SK-N-SH treated with all-trans-retinoic acid at 6 μM for 48 hours (cell line): ENCODE measurements at regions not wholly inside any gene's neighbourhood (a gene's known extent, or its start where the extent isn't known, plus 50 kb on each side); places are given as distances from the start of the nearest gene placed in this dataset.

Experiments
- ATAC-seq: fragments of 200-7000 bp; cut with Tn5 transposase; 3 replicates; pipeline ENCODE4 v1.9.1; 2020; ENCODE audit warnings: mild to moderate bottlenecking, moderate library complexity
- ARNTL ChIP-seq: fragments of 450-650 bp; formaldehyde crosslinking; IDR thresholded peaks from 2 replicates; pipeline ENCODE4 v1.5.0; 2020; ENCODE audit warnings: low read depth, mild to moderate bottlenecking, moderate library complexity, borderline replicate concordance
- BACH2 ChIP-seq: fragments of 250-450 bp; sonication (Bioruptor Pico); IDR thresholded peaks from 2 replicates; pipeline ENCODE4 v1.9.0; 2021; ENCODE audit warnings: mild to moderate bottlenecking, borderline replicate concordance
- CSDC2 ChIP-seq: fragments of 250-450 bp; sonication (Bioruptor Pico); IDR thresholded peaks from 2 replicates; pipeline ENCODE4 v1.5.0; 2020; ENCODE audit warnings: mild to moderate bottlenecking, moderate library complexity
- ESRRG ChIP-seq: fragments of 250-450 bp; sonication (Bioruptor Pico); IDR thresholded peaks from 2 replicates; pipeline ENCODE4 v1.6.1; 2021; ENCODE audit warnings: mild to moderate bottlenecking
- GLIS3 ChIP-seq: fragments of 250-450 bp; sonication (Bioruptor Pico); IDR thresholded peaks from 2 replicates; pipeline ENCODE4 v1.5.0; 2020; ENCODE audit warnings: mild to moderate bottlenecking, moderate library complexity
- ISL1 ChIP-seq: fragments of 250-450 bp; sonication (Bioruptor Pico); IDR thresholded peaks from 2 replicates; pipeline ENCODE4 v2.1.2; 2022; ENCODE audit warnings: mild to moderate bottlenecking, moderate library complexity
- OSR1 ChIP-seq: fragments of 250-450 bp; sonication (Bioruptor Pico); IDR thresholded peaks from 2 replicates; pipeline ENCODE4 v1.8.0; 2022; ENCODE audit warnings: moderate library complexity, mild to moderate bottlenecking, inconsistent platforms
- PPARA ChIP-seq: fragments of 250-450 bp; sonication (Bioruptor Pico); IDR thresholded peaks from 2 replicates; pipeline ENCODE4 v1.5.0; 2020; ENCODE audit warnings: mild to moderate bottlenecking, borderline replicate concordance
- SNAI2 ChIP-seq: fragments of 250-450 bp; sonication (Bioruptor Pico); IDR thresholded peaks from 2 replicates; pipeline ENCODE4 v1.5.0; 2020; ENCODE audit warnings: mild to moderate bottlenecking, moderate library complexity
- TOX ChIP-seq: fragments of 250-450 bp; sonication (Bioruptor Pico); IDR thresholded peaks from 2 replicates; pipeline ENCODE4 v1.8.0; 2021; ENCODE audit warnings: mild to moderate bottlenecking, moderate library complexity, borderline replicate concordance
- ZC3H10 ChIP-seq: fragments of 250-450 bp; sonication (Bioruptor Pico); IDR thresholded peaks from 2 replicates; pipeline ENCODE4 v1.5.1; 2021; ENCODE audit warnings: mild to moderate bottlenecking, moderate library complexity
- ZFP3 ChIP-seq: fragments of 250-450 bp; sonication (Bioruptor Pico); IDR thresholded peaks from 2 replicates; pipeline ENCODE4 v1.5.0; 2020; ENCODE audit warnings: mild to moderate bottlenecking, moderate library complexity
- ZFP30 ChIP-seq: fragments of 450-650 bp; formaldehyde crosslinking; IDR thresholded peaks from 2 replicates; pipeline ENCODE4 v1.5.0; 2022; ENCODE audit warnings: mild to moderate bottlenecking, moderate library complexity
- ZNF565 ChIP-seq: fragments of 450-650 bp; formaldehyde crosslinking; conservative IDR thresholded peaks from 2 replicates; pipeline ENCODE4 v1.5.0; 2020; ENCODE audit warnings: low read depth, mild to moderate bottlenecking, moderate library complexity
- ZNF70 ChIP-seq: fragments of 450-650 bp; formaldehyde crosslinking; IDR thresholded peaks from 2 replicates; pipeline ENCODE4 v1.5.0; 2020; ENCODE audit warnings: mild to moderate bottlenecking, moderate library complexity
- ZNF8 ChIP-seq: fragments of 450-650 bp; formaldehyde crosslinking; IDR thresholded peaks from 2 replicates; pipeline ENCODE4 v1.5.0; 2020; ENCODE audit warnings: mild to moderate bottlenecking, moderate library complexity
- TF ChIP-seq, protein P1 (sequence below): fragments of 250-450 bp; sonication (Bioruptor Pico); IDR thresholded peaks from 2 replicates; pipeline ENCODE4 v1.5.1; 2021; ENCODE audit warnings: mild to moderate bottlenecking, moderate library complexity
- TF ChIP-seq, protein P2 (sequence below): fragments of 250-450 bp; sonication (Bioruptor Pico); IDR thresholded peaks from 2 replicates; pipeline ENCODE4 v1.5.0; 2020; ENCODE audit warnings: mild to moderate bottlenecking, moderate library complexity
- TF ChIP-seq, protein P3 (sequence below): fragments of 250-450 bp; sonication (Bioruptor Pico); IDR thresholded peaks from 2 replicates; pipeline ENCODE4 v1.8.0; 2021; ENCODE audit warnings: low read depth, mild to moderate bottlenecking, moderate library complexity, borderline replicate concordance
- TF ChIP-seq, protein P4 (sequence below): fragments of 250-450 bp; sonication (Bioruptor Pico); IDR thresholded peaks from 2 replicates; pipeline ENCODE4 v1.8.0; 2020; ENCODE audit warnings: mild to moderate bottlenecking, moderate library complexity, borderline replicate concordance

DNA sequence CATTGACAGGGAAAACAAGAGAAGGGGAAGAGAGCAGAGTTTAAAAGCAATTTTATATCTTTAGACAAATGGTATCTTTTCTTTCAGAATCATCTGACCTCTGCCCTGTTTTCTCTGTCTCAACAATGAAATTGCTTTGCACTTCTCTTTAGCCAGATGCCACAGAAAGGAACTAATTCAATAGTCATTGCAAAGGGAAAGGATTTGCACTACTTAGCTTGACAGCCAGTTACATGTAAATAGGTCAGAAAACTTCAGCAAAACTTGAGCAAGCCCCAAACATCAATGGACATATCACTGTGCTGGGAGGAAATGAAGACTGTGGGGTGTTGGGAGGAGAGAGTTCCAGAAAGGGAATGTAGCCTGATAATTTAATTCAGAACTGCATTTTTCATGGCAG is 181.3 kb upstream of the FAM83B start:
- no peak for TF ChIP-seq TOX
- no peak for TF ChIP-seq ZNF565 (CRISPR knock-in tag)
- no peak for TF ChIP-seq ZC3H10 (CRISPR knock-in tag)
- TF ChIP-seq BACH2 (CRISPR knock-in tag): no peak
- no peak for TF ChIP-seq ZNF8 (CRISPR knock-in tag)
- no peak for TF ChIP-seq SNAI2
- TF ChIP-seq ZNF70 (CRISPR knock-in tag): no peak
- no peak for TF ChIP-seq PPARA (CRISPR knock-in tag)
- TF ChIP-seq, protein P1, sequence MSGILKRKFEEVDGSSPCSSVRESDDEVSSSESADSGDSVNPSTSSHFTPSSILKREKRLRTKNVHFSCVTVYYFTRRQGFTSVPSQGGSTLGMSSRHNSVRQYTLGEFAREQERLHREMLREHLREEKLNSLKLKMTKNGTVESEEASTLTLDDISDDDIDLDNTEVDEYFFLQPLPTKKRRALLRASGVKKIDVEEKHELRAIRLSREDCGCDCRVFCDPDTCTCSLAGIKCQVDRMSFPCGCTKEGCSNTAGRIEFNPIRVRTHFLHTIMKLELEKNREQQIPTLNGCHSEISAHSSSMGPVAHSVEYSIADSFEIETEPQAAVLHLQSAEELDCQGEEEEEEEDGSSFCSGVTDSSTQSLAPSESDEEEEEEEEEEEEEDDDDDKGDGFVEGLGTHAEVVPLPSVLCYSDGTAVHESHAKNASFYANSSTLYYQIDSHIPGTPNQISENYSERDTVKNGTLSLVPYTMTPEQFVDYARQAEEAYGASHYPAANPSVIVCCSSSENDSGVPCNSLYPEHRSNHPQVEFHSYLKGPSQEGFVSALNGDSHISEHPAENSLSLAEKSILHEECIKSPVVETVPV (CRISPR knock-in tag): no peak
- TF ChIP-seq, protein P2, sequence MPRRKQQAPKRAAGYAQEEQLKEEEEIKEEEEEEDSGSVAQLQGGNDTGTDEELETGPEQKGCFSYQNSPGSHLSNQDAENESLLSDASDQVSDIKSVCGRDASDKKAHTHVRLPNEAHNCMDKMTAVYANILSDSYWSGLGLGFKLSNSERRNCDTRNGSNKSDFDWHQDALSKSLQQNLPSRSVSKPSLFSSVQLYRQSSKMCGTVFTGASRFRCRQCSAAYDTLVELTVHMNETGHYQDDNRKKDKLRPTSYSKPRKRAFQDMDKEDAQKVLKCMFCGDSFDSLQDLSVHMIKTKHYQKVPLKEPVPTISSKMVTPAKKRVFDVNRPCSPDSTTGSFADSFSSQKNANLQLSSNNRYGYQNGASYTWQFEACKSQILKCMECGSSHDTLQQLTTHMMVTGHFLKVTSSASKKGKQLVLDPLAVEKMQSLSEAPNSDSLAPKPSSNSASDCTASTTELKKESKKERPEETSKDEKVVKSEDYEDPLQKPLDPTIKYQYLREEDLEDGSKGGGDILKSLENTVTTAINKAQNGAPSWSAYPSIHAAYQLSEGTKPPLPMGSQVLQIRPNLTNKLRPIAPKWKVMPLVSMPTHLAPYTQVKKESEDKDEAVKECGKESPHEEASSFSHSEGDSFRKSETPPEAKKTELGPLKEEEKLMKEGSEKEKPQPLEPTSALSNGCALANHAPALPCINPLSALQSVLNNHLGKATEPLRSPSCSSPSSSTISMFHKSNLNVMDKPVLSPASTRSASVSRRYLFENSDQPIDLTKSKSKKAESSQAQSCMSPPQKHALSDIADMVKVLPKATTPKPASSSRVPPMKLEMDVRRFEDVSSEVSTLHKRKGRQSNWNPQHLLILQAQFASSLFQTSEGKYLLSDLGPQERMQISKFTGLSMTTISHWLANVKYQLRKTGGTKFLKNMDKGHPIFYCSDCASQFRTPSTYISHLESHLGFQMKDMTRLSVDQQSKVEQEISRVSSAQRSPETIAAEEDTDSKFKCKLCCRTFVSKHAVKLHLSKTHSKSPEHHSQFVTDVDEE (CRISPR knock-in tag): no peak
- TF ChIP-seq ARNTL: no peak
- no peak for TF ChIP-seq ZFP3 (CRISPR knock-in tag)
- TF ChIP-seq, protein P3, sequence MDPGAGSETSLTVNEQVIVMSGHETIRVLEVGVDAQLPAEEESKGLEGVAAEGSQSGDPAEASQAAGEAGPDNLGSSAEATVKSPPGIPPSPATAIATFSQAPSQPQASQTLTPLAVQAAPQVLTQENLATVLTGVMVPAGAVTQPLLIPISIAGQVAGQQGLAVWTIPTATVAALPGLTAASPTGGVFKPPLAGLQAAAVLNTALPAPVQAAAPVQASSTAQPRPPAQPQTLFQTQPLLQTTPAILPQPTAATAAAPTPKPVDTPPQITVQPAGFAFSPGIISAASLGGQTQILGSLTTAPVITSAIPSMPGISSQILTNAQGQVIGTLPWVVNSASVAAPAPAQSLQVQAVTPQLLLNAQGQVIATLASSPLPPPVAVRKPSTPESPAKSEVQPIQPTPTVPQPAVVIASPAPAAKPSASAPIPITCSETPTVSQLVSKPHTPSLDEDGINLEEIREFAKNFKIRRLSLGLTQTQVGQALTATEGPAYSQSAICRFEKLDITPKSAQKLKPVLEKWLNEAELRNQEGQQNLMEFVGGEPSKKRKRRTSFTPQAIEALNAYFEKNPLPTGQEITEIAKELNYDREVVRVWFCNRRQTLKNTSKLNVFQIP (CRISPR knock-in tag): no peak
- no peak for TF ChIP-seq ZFP30
- no peak for TF ChIP-seq ISL1 (CRISPR knock-in tag)
- TF ChIP-seq, all 23 proteins: peak for 0
- no peak for ATAC-seq

DNA sequence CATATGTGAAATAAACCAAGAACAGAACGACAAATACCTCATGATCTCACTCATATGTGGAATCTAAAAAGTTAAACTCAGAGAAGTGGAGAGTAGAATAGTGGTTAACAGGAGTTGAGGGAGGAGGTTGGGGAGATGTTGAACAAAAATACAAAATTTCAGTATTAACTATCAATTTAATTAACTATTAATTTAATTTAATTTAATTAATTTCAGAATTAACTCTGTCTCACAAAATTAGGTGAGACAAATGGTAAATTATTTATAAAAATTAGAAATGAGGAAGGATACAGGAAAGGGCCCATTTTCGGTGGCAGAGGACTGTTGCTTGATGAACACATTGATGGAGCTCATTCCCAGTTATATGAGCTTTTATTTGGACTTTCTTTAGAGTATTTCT is 166.0 kb upstream of the FAM83B start:
- no peak for ATAC-seq
- TF ChIP-seq, protein P4, sequence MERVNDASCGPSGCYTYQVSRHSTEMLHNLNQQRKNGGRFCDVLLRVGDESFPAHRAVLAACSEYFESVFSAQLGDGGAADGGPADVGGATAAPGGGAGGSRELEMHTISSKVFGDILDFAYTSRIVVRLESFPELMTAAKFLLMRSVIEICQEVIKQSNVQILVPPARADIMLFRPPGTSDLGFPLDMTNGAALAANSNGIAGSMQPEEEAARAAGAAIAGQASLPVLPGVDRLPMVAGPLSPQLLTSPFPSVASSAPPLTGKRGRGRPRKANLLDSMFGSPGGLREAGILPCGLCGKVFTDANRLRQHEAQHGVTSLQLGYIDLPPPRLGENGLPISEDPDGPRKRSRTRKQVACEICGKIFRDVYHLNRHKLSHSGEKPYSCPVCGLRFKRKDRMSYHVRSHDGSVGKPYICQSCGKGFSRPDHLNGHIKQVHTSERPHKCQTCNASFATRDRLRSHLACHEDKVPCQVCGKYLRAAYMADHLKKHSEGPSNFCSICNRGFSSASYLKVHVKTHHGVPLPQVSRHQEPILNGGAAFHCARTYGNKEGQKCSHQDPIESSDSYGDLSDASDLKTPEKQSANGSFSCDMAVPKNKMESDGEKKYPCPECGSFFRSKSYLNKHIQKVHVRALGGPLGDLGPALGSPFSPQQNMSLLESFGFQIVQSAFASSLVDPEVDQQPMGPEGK (CRISPR knock-in tag): no peak
- TF ChIP-seq SNAI2 (no peak), ISL1 (CRISPR knock-in tag) (no peak), ESRRG (CRISPR knock-in tag) (no peak), ZFP30 (no peak), ZFP3 (CRISPR knock-in tag) (no peak), ARNTL (no peak)
- TF ChIP-seq, protein P1 (CRISPR knock-in tag): no peak

DNA sequence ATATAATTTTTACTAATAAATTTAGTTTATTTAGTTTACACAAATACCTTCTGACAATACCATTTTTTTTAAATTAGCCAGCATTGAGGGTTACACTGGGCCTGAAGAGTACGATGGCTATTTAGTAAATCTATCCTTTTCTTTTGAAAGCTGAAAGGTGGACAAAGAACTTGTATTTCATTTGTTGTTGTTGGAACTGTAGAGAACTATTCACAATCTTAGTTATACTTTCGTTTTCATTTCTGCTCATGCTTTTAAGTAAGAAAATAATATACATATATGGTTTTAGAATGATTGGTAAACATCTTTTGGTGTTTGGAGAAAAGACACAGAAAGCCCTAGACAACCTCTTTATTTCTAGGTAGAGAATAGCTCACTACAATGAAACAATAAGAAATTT is 165.3 kb upstream of the FAM83B start:
- TF ChIP-seq ZNF8 (CRISPR knock-in tag): no peak
- no peak for TF ChIP-seq BACH2 (CRISPR knock-in tag)
- TF ChIP-seq OSR1 (CRISPR knock-in tag): no peak
- no peak for TF ChIP-seq ESRRG (CRISPR knock-in tag)
- no peak for TF ChIP-seq ZNF565 (CRISPR knock-in tag)
- no peak for TF ChIP-seq TOX
- TF ChIP-seq, protein P3 (CRISPR knock-in tag): no peak
- TF ChIP-seq CSDC2 (CRISPR knock-in tag): no peak
- no peak for TF ChIP-seq ZC3H10 (CRISPR knock-in tag)
- TF ChIP-seq, protein P2 (CRISPR knock-in tag): no peak
- no peak for TF ChIP-seq ZNF70 (CRISPR knock-in tag)
- no peak for TF ChIP-seq PPARA (CRISPR knock-in tag)
- no peak for TF ChIP-seq SNAI2
- no peak for TF ChIP-seq GLIS3
- no peak for ATAC-seq
